ENCODE measurements at regions not wholly inside any gene's neighbourhood (a gene's known extent, or its start where the extent isn't known, plus 50 kb on each side); places are given as distances from the start of the nearest gene placed in this dataset.

- ATAC-seq (no peak), DNase-seq (no peak)
- ChIA-PET CTCF (no interaction called here), POLR2A (no interaction called here)
- Mint-ChIP-seq H3K9me3 (no peaks in the 10 kb centered on the region), H3K4me3 (no peak overlapping the region), H3K27ac (no peak overlapping the region), H3K4me1 (ENCODE audit: low read depth) (no peaks in the 10 kb centered on the region), H3K36me3 (ENCODE audit: low read depth) (no peaks in the 10 kb centered on the region), H3K27me3 (peaks cover 1% of the 10 kb centered on the region)
- intact Hi-C loops (cut with micrococcal nuclease) = no loop called here
- no peak for TF ChIP-seq CTCF (IDR thresholded peaks at IDR 0.05)
These were observed 155.2 kb downstream of the TMEM161B start for GRCh38 chr5:88113429-88113828.

- H3K27me3 Mint-ChIP-seq = peaks cover 1% of the 10 kb centered on the region
- POLR2A ChIA-PET = no interaction called here
- H3K9me3 Mint-ChIP-seq = no peaks in the 10 kb centered on the region
- no peaks in the 10 kb centered on the region for H3K4me1 Mint-ChIP-seq (ENCODE audit: low read depth)
- intact Hi-C loops (cut with micrococcal nuclease) = no loop called here
- ATAC-seq (no peak), DNase-seq (no peak)
- TF ChIP-seq CTCF (IDR thresholded peaks at IDR 0.05) = no peak
- no peak overlapping the region for H3K4me3 Mint-ChIP-seq
- H3K27ac Mint-ChIP-seq = no peak overlapping the region
- CTCF ChIA-PET = no interaction called here
- H3K36me3 Mint-ChIP-seq (ENCODE audit: low read depth) = no peaks in the 10 kb centered on the region
These were observed 158.8 kb downstream of the TMEM161B start for GRCh38 chr5:88109818-88110217.

DNA sequence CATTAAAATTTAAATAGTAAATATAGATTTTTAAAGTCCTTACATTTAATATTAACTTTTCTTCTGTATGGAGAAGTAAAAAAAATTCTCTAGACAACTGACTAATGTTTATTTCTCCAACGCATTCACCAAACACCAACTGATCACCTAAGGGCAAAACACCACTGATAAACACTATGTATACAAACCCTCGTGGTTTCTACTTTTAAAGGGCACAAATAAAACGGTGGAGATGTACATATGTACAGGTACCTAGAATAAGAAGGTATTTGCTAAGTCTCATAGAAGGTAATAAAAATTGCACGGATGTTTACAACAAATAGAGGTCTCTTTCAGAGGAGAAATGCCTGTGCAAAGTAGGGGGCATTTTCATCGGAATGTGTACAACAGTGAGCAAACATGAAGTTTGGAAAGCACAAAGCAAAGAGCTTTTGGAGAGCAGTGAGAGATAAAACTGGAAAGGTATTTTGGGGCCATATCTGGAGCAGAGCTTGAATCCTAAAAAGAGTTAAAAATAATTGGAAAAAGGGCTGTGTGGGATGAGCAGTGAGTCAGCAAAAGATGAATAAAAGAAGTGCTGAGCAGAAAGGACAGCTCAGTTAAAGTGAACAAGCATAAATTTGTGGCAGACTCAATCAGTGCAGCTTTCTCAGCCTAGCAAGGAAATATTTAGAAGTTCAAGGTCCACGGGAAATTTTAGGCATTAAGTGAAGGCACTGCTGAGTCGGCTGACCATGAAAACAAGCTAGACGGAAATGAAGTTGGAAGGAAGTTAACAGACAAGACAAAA, 160.0 kb downstream of the TMEM161B start:
- Mint-ChIP-seq H3K4me3 (no peak overlapping the region), H3K4me1 (ENCODE audit: low read depth) (no peaks in the 10 kb centered on the region), H3K36me3 (ENCODE audit: low read depth) (no peaks in the 10 kb centered on the region), H3K9me3 (no peaks in the 10 kb centered on the region), H3K27ac (no peak overlapping the region), H3K27me3 (peaks cover 7% of the 10 kb centered on the region)
- ATAC-seq = no peak
- ChIA-PET CTCF (no interaction called here), POLR2A (no interaction called here)
- no peak for DNase-seq
- no peak for TF ChIP-seq CTCF (IDR thresholded peaks at IDR 0.05)
- intact Hi-C loops (cut with micrococcal nuclease) = no loop called here

DNA sequence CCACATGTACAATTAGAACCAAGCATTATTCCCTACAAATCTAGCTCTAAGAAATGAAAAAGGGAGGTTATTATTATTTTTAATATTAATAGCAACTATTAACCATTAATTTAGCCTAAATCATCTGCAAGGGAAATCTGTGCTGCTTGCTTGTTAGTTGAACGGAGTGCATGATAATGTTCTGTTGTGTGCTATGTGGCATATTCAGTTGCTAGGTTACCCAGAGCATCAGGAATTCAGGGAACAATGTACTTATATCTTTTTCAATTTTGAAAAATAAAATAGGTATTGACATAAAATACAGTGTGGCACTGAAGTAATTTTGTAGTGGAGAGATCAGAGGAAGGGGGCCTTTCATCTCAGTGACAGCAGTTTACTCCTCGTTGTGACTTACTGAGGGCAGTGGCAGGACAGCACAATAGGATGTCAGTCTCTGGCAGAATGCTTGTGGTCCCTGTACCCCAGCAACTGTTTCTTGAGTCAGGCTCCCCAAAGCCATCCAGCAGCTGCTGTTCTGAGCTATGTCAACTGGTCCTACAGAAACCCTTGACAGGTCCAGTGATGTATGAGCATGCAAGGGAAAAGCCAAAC, 173.6 kb downstream of the TMEM161B start:
- no peak for DNase-seq
- Mint-ChIP-seq H3K9me3 (no peaks in the 10 kb centered on the region), H3K4me1 (ENCODE audit: low read depth) (no peaks in the 10 kb centered on the region), H3K27me3 (peaks cover 4% of the 10 kb centered on the region), H3K27ac (no peak overlapping the region), H3K36me3 (ENCODE audit: low read depth) (no peaks in the 10 kb centered on the region), H3K4me3 (no peak overlapping the region)
- TF ChIP-seq CTCF (IDR thresholded peaks at IDR 0.05) = no peak
- no peak for ATAC-seq
- ChIA-PET CTCF (no interaction called here), POLR2A (no interaction called here)
- intact Hi-C loops (cut with micrococcal nuclease) = no loop called here

GRCh38 chr5:88094403-88094802, 174.2 kb downstream of the TMEM161B start:
- Mint-ChIP-seq H3K36me3 (ENCODE audit: low read depth) (no peaks in the 10 kb centered on the region), H3K4me3 (no peak overlapping the region), H3K27me3 (peaks cover 4% of the 10 kb centered on the region), H3K4me1 (ENCODE audit: low read depth) (no peaks in the 10 kb centered on the region), H3K9me3 (no peaks in the 10 kb centered on the region), H3K27ac (no peak overlapping the region)
- intact Hi-C loops (cut with micrococcal nuclease) = no loop called here
- ChIA-PET POLR2A (no interaction called here), CTCF (no interaction called here)
- TF ChIP-seq CTCF (IDR thresholded peaks at IDR 0.05) = no peak
- DNase-seq = no peak
- ATAC-seq = no peak

Data from activated CD8-positive, alpha-beta T cell treated with anti-CD3 and anti-CD28 coated beads for 36 hours (primary cell).